A172 (cell line): ENCODE measurements at regions not wholly inside any gene's neighbourhood (a gene's known extent, or its start where the extent isn't known, plus 50 kb on each side); places are given as distances from the start of the nearest gene placed in this dataset.

Source experiments
- DNase-seq: peaks from one replicate; pipeline ENCODE4 v3.0.0-alpha.2; 2015; ENCODE audit warnings: low spot score

GRCh38 chr17:77393867-77394539, 253.2 kb downstream of the SEC14L1 start:
- no peak for DNase-seq

GRCh38 chr17:77394540-77395295, 253.9 kb downstream of the SEC14L1 start:
- DNase-seq = no peak

GRCh38 chr17:77395501-77396048, 254.8 kb downstream of the SEC14L1 start:
- DNase-seq = no peak

GRCh38 chr17:77396610-77397009, 255.8 kb downstream of the SEC14L1 start:
- DNase-seq = no peak

DNA sequence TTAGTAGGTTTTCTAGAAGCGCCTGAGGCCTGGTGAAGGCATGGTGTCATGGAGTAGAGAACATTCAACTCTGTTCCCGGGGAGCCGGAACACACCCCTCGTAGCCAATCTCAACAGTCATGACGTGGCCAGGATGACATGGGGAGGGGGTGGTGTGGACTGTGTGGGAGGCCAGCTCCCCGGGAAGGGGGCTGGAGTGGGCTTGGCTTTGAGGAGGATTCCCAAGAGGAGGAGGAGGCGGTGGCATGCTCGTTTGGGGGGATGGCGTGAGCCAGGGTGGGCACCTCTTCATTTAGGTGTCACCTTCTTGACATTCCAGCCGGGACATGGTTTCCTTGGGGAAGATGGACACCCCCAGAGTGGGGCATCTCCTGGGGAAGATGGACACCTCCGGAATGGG, 257.5 kb downstream of the SEC14L1 start:
- DNase-seq = no peak

DNA sequence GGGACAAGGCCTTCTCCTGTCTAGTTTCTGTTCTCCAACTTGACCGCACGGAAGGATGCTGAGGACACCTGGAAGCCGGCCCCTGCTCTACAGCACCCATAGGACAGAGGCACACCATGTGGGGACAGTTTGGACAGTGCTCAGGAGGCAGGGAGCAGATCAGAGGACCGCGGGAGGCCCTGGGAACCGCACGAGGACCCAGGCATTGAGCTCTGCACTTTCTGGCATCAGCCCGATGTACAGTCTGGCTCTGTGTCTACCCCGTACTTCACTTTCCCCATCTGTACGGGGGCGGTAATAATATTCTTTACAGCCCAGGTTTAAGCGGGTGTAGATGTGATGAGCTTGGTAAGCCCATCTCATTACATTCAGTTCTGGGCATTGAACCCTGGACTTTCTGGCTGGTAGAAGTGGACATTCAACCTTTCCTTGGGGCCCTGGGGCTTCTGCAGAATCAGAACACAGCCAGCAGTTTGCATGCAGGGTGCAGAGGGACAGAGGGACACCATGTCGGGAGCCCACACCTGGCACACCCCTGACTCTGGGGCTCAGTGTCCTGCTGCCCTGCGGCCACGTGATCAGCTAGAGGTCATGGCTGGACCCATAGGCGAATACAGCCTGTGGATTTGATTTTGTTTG, 258.7 kb downstream of the SEC14L1 start:
- DNase-seq = no peak

- DNase-seq = no peak
Measured at GRCh38 chr17:77400445-77400870, 259.7 kb downstream of the SEC14L1 start.

DNA sequence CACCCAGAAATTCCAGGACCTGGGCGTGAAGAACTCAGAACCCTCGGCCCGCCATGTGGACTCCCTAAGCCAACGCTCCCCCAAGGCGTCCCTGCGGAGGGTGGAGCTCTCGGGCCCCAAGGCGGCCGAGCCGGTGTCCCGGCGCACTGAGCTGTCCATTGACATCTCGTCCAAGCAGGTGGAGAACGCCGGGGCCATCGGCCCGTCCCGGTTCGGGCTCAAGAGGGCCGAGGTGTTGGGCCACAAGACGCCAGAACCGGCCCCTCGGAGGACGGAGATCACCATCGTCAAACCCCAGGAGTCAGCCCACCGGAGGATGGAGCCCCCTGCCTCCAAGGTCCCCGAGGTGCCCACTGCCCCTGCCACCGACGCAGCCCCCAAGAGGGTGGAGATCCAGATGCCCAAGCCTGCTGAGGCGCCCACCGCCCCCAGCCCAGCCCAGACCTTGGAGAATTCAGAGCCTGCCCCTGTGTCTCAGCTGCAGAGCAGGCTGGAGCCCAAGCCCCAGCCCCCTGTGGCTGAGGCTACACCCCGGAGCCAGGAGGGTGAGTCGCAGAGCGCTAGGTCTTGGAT, 261.5 kb downstream of the SEC14L1 start:
- DNase-seq = no peak

DNA sequence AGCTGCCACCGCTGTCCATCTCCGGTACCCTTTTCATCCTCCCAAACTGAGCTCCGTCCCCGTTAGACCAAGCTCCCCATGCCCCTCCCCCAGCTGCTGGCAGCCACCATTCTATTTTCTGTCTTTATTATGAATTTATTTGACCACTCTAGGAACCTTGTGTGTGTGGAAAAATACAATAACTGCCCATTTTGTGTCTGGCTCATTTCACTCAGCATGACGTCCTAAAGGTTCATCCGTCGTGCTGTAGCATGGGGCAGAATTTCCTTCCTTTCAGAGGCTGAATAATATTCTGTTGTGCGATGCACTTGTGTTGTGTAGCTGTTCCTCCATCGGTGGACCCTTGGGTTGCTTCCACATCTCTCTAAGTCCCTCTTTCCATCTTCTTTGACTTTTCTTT, 263.1 kb downstream of the SEC14L1 start:
- no peak for DNase-seq

GRCh38 chr17:77404812-77405581, 264.2 kb downstream of the SEC14L1 start:
- peak; percentile 95 for DNase-seq

GRCh38 chr17:77405867-77406732, 265.3 kb downstream of the SEC14L1 start:
- no peak for DNase-seq

GRCh38 chr17:77407321-77408277, 266.8 kb downstream of the SEC14L1 start:
- DNase-seq = no peak

GRCh38 chr17:77408284-77408683, 267.5 kb downstream of the SEC14L1 start:
- no peak for DNase-seq

DNA sequence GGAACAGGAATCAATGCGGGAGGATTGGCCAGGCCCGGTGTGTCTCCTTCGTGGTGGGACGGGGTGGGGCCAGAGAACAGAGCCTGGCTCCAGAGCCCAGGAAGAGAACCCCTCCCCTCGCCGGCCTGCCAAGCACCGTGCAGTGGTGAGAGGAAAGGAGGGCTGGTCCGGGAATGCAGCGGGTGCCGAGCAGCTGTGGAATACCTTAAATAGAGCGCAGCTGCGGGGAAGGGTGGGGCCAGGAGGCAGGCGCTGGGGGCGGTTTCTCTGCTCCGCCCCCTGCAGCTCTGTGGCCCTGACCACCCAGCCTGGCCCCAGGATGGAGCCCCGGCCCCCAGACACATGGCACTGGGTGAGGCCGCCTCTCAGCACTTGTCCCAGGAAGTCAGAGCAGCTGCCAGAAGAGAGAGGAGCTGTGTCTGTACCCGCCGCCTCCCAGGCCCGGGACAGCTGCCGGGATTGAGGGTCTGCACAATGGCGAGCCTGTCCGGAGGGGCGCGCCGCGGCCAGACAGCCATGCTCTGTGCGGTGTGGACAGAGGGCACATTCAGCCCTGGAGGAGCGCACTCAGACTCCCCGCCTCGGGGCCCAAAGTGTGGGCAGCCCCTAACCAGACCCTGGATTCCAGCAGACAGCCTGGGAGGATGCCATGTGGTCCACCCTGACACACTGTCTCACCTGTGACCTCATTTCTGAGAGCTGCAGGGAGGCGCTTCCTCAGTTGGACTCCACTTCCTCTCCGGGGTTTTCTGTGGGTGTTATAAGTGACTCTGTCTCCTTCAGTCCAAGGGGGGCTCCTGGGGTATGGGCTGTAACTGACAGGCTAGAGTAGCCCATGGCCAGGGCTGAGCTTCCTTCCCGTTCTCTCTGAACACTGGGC, 268.8 kb downstream of the SEC14L1 start:
- peak; percentile 90 for DNase-seq

GRCh38 chr17:77410470-77410869, 269.7 kb downstream of the SEC14L1 start:
- DNase-seq = no peak

DNA sequence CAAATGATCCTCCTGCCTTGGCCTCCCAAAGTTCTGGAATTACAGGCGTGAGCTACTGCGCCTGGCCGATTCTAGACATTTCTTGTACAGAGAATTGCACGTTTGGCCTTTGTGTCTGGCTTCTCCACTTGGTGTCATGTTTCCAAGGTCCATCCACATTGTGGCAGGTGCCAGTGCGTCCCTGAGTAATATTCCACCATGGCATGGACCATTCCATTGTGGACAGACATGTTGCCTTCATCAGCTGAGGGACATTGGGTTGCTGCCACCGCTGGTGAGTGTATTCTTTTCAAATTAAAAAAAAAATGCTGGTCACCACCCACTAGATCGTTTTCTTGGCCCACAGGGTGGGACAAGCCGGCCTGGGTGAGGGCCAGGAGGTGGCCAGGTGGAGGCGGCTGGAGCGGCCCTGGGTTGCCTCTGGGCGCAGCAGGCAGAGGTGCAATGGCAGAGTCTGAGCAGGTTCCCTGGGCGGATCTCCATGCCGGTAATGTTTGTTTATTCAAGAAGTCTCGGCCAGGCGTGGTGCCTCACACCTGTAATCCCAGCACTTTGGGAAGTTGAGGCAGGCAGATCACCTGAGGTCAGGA, 274.1 kb downstream of the SEC14L1 start:
- no peak for DNase-seq

DNA sequence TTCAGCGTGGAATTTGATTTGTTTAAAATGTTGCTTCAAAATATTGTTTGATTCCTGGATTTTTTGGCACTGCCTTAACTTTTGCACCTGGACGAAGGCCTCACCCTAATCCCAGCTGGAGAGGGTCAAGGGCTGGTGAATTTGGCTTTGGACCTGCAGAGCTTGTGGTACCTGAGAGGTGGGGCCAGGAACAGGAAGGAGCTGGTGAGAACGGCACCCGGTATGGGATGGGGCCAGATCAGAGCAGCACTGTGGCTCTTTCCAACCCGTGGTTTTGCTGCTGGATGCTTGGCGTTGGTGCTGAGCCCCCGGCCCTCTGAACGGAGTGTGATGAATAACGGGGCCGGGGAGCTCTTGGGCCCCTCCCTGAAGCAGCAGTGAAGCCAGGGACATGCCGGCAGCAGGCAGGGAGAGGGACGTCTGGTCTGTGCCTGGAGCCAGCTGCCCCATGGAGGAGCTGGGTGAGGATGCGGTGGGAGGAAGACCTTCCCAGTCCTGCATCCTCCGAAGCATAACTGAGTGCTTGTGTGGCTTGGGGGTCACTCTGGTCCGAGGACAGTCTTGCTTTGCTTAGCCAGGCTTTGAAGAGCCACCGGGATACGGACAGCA, 275.4 kb downstream of the SEC14L1 start:
- no peak for DNase-seq
